Suppressor macrophage treated with lipopolysaccharide for 4 hours (primary cell): ENCODE measurements at regions not wholly inside any gene's neighbourhood (a gene's known extent, or its start where the extent isn't known, plus 50 kb on each side); places are given as distances from the start of the nearest gene placed in this dataset.
"Not testable (repeated sequence)": the region's sequence is repeated elsewhere in the genome, so short reads cannot be mapped to it uniquely, and the experiment has no call there.

Experiments used
- DNase-seq: peaks from one replicate; pipeline ENCODE4 v3.0.0-alpha.2; 2020

DNA sequence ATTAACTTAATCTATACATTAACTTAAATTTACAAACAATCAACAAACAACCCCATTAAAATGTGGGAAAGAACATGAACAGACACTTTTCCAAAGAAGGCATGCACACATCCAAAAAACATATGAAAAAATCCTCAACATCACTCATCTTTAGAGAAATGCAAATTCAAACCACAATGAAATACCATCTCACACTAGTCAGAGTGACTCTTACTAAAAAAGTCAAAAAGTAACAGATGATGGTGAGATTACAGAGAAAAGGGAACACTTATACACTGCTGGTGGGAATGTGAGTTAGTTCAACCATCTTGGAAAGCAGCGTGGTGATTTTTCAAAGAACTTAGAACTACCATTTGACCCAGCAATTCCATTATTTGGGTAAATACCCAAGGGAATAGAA, 759.2 kb upstream of the SLITRK1 start:
- no peak for DNase-seq

DNA sequence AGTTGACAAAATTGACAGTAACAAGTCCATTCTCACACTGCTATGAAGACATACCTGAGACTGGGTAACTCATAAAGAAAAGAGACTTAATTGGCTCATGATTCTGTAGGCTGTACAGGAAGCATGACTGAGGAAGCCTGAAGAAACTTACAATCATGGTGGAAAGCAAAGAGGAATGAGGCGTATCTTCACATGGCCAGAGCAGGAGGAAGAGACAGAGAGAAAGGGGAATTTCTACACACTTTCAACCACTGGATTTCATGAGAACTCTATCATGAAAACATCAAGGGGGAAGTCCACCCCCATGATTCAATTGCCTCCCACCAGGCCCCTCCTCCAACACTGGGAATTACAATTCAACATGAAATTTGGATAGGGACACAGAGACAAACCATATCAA, 758.4 kb upstream of the SLITRK1 start:
- peak; percentile 15 for DNase-seq

DNA sequence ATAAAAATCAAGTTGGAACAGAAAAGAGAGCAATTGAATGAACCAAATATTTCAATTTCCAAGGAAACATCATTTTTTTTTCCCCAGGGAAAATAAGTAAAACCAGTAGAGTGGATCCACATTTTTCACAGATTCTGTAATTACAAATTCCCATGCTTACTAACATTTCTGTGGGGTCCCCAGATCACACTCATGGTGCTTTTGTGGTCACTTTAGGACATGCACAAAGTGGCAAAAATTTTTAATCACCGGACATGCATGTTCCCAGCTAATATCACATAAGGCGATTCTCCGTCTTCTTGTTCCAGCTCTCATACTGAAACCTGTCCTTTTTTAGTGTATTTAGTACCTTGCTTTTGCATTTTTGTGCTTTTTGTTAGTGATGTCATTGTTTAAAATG, 748.2 kb upstream of the SLITRK1 start:
- no peak for DNase-seq

DNA sequence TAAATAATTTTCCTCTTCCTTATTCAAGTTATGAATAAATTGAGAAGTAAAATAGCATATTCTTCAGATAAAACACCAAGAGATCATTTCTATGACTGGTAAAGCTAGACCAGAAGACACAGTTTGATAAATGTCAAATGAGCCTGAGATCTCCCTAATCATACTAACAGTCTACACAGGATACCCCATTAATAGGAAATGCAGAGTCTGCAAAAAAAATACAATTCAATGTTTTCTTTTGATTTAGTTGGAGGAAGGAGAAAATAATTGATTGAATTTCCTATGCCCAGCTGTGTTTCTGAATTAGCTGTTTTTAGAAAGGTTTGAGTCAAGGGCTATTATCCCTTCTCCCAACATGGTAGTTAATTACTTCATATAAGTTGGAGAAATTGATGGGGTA, 734.6 kb upstream of the SLITRK1 start:
- no peak for DNase-seq

DNA sequence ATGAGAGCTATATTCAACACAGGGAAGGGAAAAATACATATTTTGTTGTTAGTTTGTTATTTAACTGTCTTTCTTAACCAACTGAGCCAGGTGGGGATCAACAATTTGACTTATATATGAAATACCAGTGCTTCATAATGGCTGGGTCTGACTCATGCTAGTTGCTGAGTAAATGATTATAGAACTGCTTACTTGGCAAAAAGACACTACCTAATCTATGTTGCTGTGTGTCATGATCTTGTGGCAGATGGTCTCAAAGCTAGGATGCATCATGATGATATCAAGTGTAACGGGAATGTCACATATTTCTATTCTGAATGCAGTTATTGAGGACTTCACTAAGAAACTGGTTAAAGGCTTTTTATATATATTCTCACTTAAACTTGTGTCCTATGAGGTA, 727.4 kb upstream of the SLITRK1 start:
- DNase-seq, result no peak

DNA sequence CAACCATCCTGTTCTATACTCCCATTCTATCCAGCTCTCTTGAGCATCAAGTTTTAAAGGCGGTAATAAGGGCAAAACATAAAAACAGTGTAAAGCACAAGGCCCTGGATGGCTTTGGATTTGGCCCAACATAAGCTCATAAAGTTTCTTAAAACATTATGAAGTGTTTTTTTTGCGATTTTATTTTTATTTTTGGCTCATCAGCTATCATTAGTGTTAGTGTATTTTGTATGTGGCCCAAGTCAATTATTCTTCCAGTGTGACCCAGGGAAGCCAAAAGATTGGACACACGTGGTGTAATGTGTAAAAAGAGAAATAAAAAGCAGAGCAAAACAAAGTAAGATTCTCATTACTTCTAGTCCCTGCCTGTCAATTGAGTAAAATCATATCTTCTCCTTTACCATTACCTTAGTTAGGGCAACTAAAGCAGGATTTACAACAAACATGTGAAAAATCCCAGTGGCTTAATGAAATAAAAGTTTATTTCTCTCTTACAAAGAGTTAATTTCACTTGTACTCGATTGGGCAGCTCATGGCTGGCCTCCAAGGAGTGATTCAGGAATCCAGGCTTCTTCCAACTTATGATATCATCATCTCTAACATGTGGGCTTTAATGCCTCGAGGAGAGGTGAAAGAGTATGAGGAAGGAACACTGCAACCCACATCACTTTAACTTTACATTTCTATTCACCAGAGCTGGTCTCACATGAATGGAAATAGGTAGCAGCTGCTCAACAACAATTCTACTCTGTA, 725.2 kb upstream of the SLITRK1 start:
- no peak for DNase-seq

DNA sequence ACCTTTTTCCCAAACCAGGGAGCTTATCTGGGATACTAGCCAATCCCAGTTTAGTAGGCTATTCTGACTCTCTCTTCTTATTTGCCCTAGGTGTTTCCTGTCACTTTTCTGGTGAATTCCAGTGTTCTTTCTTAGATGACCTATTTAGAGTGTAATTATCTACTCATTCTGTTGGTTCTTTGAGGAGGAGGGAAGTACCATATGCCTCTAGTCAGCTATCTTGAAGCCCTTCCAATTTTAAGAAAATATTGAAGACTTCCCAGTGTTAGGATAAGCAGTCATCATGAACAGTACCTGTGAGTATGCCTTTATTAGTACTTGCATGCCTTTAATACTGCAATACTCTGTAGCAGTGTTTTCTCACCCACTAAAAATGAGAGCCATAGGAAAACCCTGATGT, 724.3 kb upstream of the SLITRK1 start:
- DNase-seq, result no peak

DNA sequence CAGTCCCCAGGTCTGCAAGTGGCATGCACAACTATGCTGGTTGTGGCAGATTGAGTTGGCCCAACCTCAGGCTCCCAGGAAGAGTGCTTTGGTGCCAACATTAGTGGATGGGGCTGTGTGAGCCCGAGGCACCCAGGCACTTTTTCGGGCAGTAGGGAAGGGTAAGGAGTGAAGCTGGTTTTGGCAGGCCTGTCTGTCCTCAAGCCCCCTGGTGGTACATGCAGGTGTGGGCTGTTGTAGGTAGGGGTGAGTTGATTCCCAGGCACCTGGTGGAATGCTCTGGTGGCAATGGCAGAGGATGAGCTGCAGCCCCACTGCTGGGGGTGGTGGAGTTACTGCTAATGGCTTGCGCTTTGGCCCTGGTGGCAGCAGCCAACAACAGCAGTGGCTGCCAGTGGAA, 723.7 kb upstream of the SLITRK1 start:
- DNase-seq, result no peak

DNA sequence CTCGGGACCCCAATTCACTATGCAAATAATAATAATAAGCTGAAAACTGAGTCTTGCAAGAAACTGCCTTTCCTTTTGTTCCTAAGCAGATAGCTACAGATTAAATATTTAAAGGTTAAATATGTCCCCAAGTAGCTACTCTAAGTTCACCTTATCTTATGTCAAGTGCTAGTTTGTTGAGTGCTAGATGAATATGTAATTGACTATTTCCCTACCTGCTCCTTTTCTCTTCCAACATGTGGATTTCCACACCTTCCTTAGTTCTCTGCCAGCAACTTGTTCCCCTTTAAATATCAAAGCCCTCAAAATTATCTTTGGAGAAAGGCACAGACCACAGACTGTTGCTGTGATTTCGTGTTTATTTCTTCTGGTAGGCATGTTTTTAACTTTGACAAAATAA, 709.2 kb upstream of the SLITRK1 start:
- no peak for DNase-seq

DNA sequence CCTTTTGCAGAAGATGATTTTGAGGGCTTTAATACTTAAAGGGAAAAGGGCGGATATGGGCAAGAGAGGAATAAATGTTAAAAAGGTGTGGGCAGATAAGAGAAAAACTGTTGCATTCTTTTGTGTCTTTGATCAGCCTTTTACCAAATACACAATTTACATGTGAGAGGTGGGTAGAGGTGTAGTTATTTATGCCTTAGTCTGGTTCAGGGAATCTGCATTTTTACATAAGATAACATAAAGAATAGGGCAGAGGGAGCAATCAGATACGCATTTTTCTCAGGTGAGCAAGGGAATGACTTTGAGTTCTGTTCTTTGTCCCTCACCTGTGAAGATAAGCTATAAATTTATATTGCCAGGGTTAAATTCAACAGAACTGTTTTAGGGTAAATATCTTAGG, 708.4 kb upstream of the SLITRK1 start:
- DNase-seq, result no peak

DNA sequence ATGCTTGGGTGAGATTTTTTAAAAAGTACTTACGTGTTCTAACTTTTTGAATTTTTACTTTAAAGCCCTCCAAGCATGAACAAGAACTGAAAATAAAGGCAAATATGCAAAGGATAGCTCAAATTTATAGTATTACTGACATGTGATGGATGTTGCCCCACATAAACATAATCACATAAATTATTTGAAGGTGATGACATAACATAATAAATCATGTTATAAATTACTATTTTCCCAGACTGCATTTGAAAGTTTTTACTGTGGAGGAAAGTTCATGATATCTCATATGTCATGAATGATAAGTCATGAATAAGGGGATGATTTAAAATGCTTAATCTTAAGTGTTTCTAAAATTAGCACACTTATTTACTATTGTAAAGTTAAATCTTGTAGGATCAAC, 705.7 kb upstream of the SLITRK1 start:
- DNase-seq, result no peak

DNA sequence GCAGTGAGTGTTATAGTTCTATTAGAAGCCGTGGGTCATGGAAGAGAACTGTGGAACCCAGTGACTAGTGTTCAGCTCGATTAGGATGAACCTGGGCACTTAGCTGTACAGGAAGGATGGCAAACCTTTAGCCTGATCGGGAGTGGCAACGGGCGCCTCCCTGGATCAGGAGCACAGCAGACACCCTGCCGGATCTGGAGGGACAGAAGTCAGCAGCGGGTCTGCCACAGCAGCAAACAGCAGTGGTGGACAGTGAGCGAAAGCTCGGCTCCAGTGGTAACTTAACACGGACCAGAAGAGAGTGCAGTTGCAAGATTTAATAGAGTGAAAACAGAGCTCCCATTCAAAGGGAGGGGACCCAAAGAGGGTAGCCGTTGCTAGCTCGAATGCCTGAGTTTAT, 697.6 kb upstream of the SLITRK1 start:
- DNase-seq, result not testable (repeated sequence)

DNA sequence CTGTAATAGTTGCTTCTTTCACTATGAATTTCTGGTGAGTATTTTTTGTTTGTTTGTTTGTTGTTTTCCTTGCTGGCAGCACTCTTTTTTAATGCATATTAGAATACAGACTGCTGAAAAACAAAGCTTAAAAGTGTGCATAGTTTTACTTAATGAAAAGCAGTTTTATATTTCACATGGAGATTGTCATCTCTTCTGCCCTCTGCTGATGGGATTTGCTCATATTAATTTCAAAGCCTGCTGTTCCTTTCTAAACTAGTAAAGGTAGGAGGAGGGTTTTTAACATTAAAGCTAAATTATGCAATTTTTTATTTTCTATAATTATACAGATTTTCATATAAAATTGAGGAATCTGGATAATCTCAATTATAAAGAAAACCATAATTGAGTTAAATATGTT, 692.6 kb upstream of the SLITRK1 start:
- no peak for DNase-seq

DNA sequence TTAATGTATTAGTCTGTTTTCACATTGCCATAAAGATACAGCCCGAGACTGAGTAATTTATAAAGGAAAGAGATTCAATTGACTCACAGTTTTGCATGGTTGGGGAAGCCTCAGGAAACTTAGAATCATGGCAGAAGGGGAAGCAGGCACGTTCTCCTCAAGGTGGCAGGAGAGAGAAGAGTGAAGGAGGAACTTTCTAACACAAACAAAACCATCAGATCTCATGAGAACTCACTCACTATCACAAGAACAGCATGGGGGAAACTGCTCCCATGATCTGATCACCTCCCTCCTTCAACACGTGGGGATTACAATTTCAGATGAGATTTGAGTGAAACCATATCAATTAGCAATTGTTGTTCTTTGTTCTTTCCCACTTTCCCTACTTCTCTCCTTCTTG, 689.0 kb upstream of the SLITRK1 start:
- no peak for DNase-seq

DNA sequence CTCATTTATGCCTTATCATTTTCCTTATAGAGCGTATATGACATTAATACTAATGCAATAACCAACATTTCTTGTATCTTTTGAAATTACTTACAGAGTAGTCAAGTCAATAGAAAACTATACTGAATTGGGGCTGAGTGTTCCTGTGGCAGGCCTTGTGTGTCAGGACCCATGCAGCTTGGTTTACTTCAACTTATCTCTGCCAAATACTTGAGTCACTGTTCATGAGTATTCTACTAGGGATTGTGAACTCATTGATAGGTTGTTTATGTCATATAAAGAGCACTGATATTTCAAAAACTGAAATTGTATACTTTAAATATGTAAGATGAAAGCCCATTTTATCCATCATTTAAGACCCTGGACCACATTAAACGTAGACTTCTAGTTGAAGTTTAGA, 688.6 kb upstream of the SLITRK1 start:
- no peak for DNase-seq

DNA sequence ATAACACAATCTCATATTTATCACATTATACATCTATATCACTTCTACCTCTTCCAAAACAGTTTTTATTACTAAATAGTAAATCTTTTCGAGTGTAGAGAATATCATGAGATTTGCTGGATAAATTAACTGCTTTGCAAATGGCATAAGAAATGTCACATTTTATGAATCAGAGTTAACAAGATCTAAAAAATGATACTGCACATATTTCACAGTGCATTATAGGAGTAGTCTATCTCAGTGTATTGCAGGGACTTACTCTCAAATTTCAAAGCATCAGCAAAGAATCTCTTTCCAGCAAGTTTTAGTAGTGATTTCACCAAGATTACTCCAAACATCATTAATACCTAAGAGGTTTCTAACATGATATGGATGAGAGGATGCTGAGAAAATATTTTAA, 687.1 kb upstream of the SLITRK1 start:
- DNase-seq, result no peak

DNA sequence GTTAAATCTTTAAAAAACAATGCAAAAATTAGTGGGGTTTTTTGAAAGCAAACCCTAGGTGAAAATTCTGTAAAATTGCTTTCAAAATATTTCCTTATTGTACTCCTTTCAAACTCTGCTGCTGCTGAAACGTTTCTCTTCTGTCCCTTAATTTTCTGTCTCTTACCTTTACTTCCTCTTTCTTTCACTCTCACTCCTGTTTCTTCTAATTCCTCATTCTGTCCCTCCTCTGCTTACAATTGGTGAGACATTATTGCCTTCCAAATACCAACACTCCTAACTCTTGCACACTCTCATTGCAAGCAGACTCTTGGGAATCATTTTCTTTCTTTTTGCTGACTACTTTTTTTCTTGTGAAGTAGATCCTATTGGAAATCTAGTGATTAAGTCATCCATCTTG, 685.6 kb upstream of the SLITRK1 start:
- no peak for DNase-seq

DNA sequence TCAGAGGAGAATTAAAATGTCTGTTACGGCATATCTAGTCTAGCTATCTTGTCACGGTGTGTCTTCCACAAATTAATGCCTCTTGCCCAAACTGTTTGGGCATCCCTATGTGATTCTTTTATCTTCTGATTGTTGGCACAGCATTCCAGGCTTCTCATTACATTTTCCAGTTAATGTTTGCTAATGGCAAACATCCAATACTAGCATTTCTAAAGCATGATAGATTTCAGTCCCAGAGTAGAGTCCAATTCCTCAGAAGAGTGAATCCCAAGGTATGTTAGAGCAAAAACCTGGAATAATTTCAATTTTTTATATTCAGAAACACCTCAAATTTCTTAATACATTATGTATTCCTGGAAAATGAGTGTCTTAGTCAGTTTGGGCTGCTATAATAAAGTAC, 684.5 kb upstream of the SLITRK1 start:
- DNase-seq, result no peak

DNA sequence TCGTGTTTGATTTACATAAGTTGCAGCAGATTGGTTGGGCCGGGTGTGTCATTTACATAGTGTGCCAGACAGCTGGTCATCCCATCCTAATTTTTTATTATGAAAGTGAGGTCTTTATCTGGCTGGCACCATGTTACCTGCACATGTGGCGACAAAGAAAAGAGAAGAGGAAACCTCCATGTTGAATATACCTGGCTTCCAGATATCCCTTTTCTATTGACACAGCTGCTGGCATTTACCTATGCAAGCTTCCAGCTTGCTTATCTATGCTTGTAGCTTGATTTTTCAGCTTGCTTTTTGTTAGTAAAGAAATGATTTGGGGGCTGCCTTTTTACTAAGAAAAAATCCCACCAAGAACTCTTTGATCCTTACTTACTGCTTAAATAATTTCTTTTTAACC, 681.3 kb upstream of the SLITRK1 start:
- no peak for DNase-seq

DNA sequence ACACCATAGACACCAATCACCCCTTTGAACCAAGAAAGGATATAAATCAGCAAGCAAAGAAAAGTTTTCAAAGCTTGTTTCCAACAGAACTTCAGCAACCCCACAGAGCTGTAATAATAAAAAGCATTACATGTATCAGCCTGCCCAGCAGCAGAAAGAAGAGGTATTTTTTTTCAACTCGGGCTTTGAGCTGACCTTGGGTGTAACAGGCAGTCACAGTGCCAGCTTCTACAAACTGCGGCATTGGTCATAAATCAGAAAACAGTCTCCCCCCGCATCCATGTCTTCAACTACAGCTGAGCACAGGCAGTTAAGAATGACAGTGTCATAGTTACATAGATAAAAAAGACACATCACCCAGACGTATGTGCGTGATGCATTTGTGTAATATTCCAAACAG, 671.0 kb upstream of the SLITRK1 start:
- no peak for DNase-seq

DNA sequence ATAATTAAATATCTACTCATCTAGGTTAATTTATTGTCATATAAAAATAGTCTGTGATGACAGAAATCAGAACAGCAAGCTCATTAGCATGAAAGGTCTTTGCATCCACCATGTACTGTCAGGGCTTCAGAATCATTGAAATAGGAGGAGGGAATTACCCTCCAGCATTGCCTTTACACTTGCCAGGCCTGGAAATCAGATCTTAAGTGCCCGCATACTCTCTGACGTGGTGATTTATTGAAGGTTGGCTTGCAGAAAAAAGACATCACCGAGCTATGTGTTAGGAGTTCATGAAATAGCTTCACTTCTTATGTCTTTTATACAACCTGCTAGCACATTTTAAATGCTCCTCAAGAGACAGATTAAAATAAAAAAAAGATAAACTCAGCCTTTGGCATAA, 661.7 kb upstream of the SLITRK1 start:
- DNase-seq, result no peak

DNA sequence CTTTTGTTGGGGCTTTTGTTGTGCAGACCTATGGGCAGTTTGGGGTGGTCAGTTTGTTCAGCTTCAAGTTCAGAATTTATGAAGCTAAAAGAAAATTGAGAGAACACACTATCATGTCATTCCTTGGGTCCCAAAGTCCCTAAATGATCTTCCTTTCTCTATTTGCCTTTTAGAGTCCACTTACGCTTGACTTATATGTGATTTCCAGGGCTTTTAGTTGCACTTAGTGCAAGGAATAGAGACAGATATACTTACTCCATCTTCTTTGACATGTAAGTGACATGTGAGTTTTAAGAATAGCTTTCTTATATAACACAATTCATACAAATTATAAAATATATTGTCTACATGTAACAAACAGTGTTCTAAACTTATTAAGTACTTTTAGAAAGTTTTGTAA, 660.1 kb upstream of the SLITRK1 start:
- no peak for DNase-seq

DNA sequence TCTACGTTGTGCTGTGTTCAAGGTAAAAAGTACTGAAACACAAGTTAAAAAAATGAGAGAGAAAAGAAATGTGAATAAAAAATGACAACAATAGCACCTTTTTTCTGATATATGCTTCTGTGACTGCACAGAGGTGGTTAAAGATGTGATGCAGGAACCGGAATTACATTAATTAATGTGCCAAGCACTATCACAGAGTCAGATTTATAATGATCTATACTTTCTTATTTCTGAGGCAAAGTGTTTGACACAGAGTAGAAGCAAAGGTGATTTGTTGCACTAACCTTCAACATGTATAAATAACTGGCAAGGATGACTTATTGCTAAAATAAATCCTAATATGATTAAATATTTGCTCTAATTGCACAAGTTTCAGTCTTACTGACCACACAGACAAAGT, 654.6 kb upstream of the SLITRK1 start:
- DNase-seq, result no peak

DNA sequence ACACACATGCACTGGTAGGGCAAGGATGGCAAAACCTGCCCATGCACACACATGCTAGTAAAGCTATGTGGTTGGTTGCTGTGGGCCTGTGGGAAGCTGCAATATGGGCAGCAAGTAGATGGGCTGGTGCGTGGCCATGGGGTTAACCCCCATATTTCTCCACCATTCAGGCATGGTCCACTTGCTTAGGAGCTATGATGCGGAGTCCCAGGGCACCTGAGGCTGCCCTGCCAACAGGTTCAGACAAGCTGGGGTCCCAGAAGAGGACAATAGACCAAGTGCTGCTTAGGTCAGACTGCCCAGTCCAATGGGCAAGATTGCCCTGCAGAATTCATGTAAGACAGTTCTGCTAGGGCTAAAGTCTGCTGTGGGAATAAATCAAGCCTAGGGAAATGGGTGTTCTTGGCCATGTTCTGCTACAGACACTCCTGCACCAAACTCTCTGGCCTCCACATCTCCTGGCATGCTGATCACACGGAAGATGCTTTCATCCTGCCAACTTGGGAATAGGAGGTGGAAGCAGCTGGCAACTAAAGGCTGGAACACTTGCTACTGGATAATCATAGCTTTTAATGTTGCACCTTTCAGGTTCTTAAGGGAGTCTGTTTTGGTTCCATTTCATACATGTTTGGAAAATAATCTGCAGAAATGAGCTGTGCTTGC, 646.3 kb upstream of the SLITRK1 start:
- DNase-seq, result no peak

DNA sequence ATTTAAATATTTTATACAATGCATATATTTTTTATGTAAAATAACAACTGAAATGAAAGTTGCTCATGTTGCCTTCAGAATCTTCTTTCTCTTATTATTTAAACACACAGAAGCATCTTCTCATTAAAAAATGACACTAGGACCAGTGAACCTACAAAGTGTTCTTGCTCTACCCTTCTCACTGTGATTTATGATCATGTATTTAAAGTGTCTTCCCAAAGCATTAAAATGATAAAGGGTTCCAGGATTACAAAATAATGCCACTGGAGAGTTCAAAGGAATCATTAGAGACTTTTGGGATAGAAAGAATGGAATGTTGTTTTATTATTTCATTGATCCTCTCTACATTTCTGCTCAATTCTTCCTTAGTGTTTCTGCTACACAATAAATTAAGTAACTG, 643.6 kb upstream of the SLITRK1 start:
- DNase-seq, result no peak
